ENCODE measurements at regions not wholly inside any gene's neighbourhood (a gene's known extent, or its start where the extent isn't known, plus 50 kb on each side); places are given as distances from the start of the nearest gene placed in this dataset.

DNA sequence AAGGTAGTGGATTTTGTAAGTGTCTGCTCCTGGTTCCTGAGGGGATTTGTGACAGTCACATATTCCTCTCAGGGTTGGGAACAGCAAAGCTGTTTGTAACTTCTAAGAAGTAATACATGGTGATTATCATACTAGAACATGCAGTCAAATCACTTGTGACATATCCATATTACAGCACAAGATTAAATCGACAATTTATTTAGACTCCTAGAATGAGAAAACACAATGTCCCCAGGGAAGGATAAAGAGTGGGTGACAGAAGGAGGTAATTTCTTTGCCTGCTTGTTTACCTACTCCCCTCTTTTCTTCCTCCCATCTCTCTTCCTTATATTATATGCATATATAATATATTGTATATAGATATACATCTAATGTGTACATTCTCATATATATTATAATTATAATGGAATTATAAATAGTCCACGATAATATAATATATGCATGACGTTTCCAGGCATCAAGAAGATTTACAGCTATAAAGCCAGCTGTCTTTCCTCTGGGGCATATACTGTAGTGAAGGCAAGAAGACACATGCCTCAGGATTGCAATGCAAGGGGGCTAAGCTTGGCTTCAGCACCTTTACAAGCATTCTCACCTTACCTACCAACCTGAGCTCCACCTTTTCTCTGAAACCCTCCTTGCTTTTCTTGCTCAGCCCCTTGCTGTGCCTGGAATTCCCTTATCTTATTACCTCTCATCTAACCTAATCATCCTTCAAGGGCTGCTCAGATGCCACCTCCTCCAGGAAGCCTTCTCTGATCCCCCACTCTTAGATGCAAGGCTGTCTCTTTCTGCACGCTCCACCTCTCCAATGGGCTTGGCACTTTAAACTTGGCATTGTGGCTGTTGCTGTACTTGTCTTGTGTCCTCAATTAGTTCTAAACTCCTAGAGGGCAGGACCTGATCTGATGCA, 73.1 kb upstream of the PIAS1 start:
- no peaks in the 10 kb centered on the region for H4K20me1 ChIP-seq (ENCODE audit: control insufficient read depth, insufficient read depth, insufficient read length)
- H3K79me2 ChIP-seq (ENCODE audit: insufficient read depth, low read length): no peaks in the 10 kb centered on the region
- H2BK12ac ChIP-seq (ENCODE audit: insufficient read length, low read depth, low read length): no peak overlapping the region
- peaks cover 8 to 9% of the 10 kb centered on the region in 2 experiments for H3K4me1 Mint-ChIP-seq
- peaks cover 1% of the 10 kb centered on the region for H3K27me3 Mint-ChIP-seq (ENCODE audit: low read depth)
- no peak overlapping the region for H3K56ac ChIP-seq (ENCODE audit: insufficient read length, low read depth, low read length)
- H4K91ac ChIP-seq (ENCODE audit: insufficient read length, low read depth, low read length): no peak overlapping the region
- H3K9me3 ChIP-seq (ENCODE audit: control insufficient read depth, low read depth, low read length): no peaks in the 10 kb centered on the region
- WGBS (ENCODE audit: extremely low coverage, insufficient read length, low lambda C conversion rate): no CpG with 5 or more reads among the region's 4 CpGs
- H2BK15ac ChIP-seq (ENCODE audit: low read depth, low read length): no peak overlapping the region
- H3K23me2 ChIP-seq (ENCODE audit: insufficient read length, low read depth, low read length, poor library complexity, severe bottlenecking): no peaks in the 10 kb centered on the region
- DNase-seq: no peak
- H2AK5ac ChIP-seq (ENCODE audit: insufficient read length, low read length): no peak overlapping the region
- H3K4ac ChIP-seq (ENCODE audit: low read depth, low read length): no peak overlapping the region
- H4K5ac ChIP-seq (ENCODE audit: insufficient read length, low read depth, low read length): no peak overlapping the region
- H3K9ac ChIP-seq (ENCODE audit: extremely low read depth, insufficient read length, low read length): no peak overlapping the region
- no peak overlapping the region for H4K8ac ChIP-seq (replicated peaks; ENCODE audit: insufficient read length, low read depth, low read length)
- no peak overlapping the region for H2BK5ac ChIP-seq (ENCODE audit: insufficient read length, low read length)
- H3T11ph ChIP-seq (ENCODE audit: low read length): no peak overlapping the region
- TF ChIP-seq, protein P1, sequence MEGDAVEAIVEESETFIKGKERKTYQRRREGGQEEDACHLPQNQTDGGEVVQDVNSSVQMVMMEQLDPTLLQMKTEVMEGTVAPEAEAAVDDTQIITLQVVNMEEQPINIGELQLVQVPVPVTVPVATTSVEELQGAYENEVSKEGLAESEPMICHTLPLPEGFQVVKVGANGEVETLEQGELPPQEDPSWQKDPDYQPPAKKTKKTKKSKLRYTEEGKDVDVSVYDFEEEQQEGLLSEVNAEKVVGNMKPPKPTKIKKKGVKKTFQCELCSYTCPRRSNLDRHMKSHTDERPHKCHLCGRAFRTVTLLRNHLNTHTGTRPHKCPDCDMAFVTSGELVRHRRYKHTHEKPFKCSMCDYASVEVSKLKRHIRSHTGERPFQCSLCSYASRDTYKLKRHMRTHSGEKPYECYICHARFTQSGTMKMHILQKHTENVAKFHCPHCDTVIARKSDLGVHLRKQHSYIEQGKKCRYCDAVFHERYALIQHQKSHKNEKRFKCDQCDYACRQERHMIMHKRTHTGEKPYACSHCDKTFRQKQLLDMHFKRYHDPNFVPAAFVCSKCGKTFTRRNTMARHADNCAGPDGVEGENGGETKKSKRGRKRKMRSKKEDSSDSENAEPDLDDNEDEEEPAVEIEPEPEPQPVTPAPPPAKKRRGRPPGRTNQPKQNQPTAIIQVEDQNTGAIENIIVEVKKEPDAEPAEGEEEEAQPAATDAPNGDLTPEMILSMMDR (conservative IDR thresholded peaks at IDR 0.05): no peak
- H2BK20ac ChIP-seq (ENCODE audit: low read depth, low read length, poor library complexity, severe bottlenecking): no peak overlapping the region
- no peaks in the 10 kb centered on the region for H3K79me1 ChIP-seq (ENCODE audit: insufficient read depth, low read depth, low read length, poor library complexity, severe bottlenecking)
- H3K4me2 ChIP-seq (ENCODE audit: insufficient read depth, insufficient read length, low read length): no peak overlapping the region
- H2AFZ ChIP-seq (ENCODE audit: low read length): no peak overlapping the region
- peaks cover 2 to 15% (median 6%) of the 10 kb centered on the region in 3 experiments; a peak in 6 of 7 replicates for H3K36me3 Mint-ChIP-seq (ENCODE audit: insufficient read depth in 1 of 3, low read depth in 3 of 3)
- peaks cover 4 to 6% of the 10 kb centered on the region in 2 experiments; a peak in 4 of 5 replicates for H3K9me3 Mint-ChIP-seq
- H3K4me1 ChIP-seq (ENCODE audit: insufficient read depth, low read length): no peaks in the 10 kb centered on the region
- no peak overlapping the region for H2BK120ac ChIP-seq (ENCODE audit: low read depth, low read length, poor library complexity, severe bottlenecking)
- no peak overlapping the region for H3K27ac ChIP-seq (ENCODE audit: insufficient read length, low read depth, low read length)
- H3K18ac ChIP-seq (ENCODE audit: insufficient read length, low read depth, low read length): no peak overlapping the region
- no peak overlapping the region for H3K23ac ChIP-seq (ENCODE audit: insufficient read length, low read depth, low read length)
- no peak overlapping the region for H3K27ac Mint-ChIP-seq
- H3K4me3 Mint-ChIP-seq: no peak overlapping the region
- no peaks in the 10 kb centered on the region for H3K27me3 ChIP-seq (ENCODE audit: insufficient read depth, low read length)
- H3K14ac ChIP-seq (ENCODE audit: insufficient read depth, low read length): no peak overlapping the region
